ENCODE measurements at regions not wholly inside any gene's neighbourhood (a gene's known extent, or its start where the extent isn't known, plus 50 kb on each side); places are given as distances from the start of the nearest gene placed in this dataset.

- H3K4me1 ChIP-seq = no peaks in the 10 kb centered on the region
- no peak overlapping the region for H3K27ac ChIP-seq
- no peaks in the 10 kb centered on the region for H3K9me3 ChIP-seq (ENCODE audit: control insufficient read depth, low read length)
- TF ChIP-seq, protein P1, sequence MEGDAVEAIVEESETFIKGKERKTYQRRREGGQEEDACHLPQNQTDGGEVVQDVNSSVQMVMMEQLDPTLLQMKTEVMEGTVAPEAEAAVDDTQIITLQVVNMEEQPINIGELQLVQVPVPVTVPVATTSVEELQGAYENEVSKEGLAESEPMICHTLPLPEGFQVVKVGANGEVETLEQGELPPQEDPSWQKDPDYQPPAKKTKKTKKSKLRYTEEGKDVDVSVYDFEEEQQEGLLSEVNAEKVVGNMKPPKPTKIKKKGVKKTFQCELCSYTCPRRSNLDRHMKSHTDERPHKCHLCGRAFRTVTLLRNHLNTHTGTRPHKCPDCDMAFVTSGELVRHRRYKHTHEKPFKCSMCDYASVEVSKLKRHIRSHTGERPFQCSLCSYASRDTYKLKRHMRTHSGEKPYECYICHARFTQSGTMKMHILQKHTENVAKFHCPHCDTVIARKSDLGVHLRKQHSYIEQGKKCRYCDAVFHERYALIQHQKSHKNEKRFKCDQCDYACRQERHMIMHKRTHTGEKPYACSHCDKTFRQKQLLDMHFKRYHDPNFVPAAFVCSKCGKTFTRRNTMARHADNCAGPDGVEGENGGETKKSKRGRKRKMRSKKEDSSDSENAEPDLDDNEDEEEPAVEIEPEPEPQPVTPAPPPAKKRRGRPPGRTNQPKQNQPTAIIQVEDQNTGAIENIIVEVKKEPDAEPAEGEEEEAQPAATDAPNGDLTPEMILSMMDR (IDR thresholded peaks at IDR 0.05) = no peak
- no peaks in the 10 kb centered on the region for H3K27me3 ChIP-seq (ENCODE audit: control insufficient read depth, insufficient read depth, low read length)
- H3K36me3 ChIP-seq (ENCODE audit: control insufficient read depth, insufficient read depth, low read length) = no peaks in the 10 kb centered on the region
- H3K4me2 ChIP-seq (ENCODE audit: low read length) = no peak overlapping the region
- H3K9ac ChIP-seq = no peak overlapping the region
- H3K4me3 ChIP-seq (ENCODE audit: low read depth, low read length) = no peak overlapping the region
- no peaks in the 10 kb centered on the region for H3K79me2 ChIP-seq
- no peak overlapping the region for H2AFZ ChIP-seq
Measured at GRCh38 chr7:98483276-98483963, 82.5 kb upstream of the BAIAP2L1 start.

GRCh38 chr7:98479318-98479717 lies 78.4 kb upstream of the BAIAP2L1 start:
- no peak overlapping the region for H3K9ac ChIP-seq
- TF ChIP-seq, protein P1 (IDR thresholded peaks at IDR 0.05) = no peak
- no peak overlapping the region for H3K4me2 ChIP-seq (ENCODE audit: low read length)
- H3K4me3 ChIP-seq (ENCODE audit: low read depth, low read length) = no peak overlapping the region
- no peaks in the 10 kb centered on the region for H3K4me1 ChIP-seq
- no peaks in the 10 kb centered on the region for H3K36me3 ChIP-seq (ENCODE audit: control insufficient read depth, insufficient read depth, low read length)
- H3K27me3 ChIP-seq (ENCODE audit: control insufficient read depth, insufficient read depth, low read length) = no peaks in the 10 kb centered on the region
- no peak overlapping the region for H3K27ac ChIP-seq
- no peaks in the 10 kb centered on the region for H3K9me3 ChIP-seq (ENCODE audit: control insufficient read depth, low read length)
- H3K79me2 ChIP-seq = no peaks in the 10 kb centered on the region
- no peak overlapping the region for H2AFZ ChIP-seq

DNA sequence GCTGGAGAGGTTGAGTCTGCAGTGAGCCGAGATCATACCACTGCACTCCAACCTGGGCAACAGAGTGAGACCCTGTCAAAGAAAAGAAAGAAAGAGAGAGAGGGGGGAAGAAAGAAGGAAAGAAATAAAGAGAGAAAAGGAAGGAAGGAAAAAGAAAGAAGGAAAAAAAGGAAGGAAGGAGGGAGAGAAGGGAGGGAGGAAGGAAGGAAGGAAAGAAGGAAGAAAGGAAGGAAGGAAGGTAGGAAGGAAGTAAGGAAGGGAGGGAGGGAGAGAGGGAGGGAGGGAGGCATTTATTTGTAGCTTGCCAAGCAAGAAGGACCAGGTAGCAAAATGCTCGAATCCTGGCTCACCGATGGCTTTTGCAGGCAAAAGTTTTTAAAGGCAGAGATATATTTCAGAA lies 74.5 kb upstream of the BAIAP2L1 start:
- Histone ChIP-seq H3K9me3 (ENCODE audit: control insufficient read depth, low read length) (no peaks in the 10 kb centered on the region), H3K79me2 (no peaks in the 10 kb centered on the region), H3K4me1 (no peaks in the 10 kb centered on the region), H3K4me2 (ENCODE audit: low read length) (no peak overlapping the region), H3K27ac (no peak overlapping the region), H2AFZ (no peak overlapping the region), H3K9ac (no peak overlapping the region), H3K36me3 (ENCODE audit: control insufficient read depth, insufficient read depth, low read length) (no peaks in the 10 kb centered on the region), H3K27me3 (ENCODE audit: control insufficient read depth, insufficient read depth, low read length) (no peaks in the 10 kb centered on the region), H3K4me3 (ENCODE audit: low read depth, low read length) (no peak overlapping the region)
- TF ChIP-seq, protein P1 (IDR thresholded peaks at IDR 0.05) = no peak

- TF ChIP-seq, protein P1 (IDR thresholded peaks at IDR 0.05) = no peak
- Histone ChIP-seq H3K79me2 (no peaks in the 10 kb centered on the region), H3K4me3 (ENCODE audit: low read depth, low read length) (no peak overlapping the region)
Measured at GRCh38 chr7:98474558-98474957, 73.7 kb upstream of the BAIAP2L1 start.

GRCh38 chr7:98472521-98472954 lies 71.6 kb upstream of the BAIAP2L1 start:
- TF ChIP-seq, protein P1 (IDR thresholded peaks at IDR 0.05) = no peak
- H3K4me3 ChIP-seq (ENCODE audit: low read depth, low read length) = no peak overlapping the region

More at GRCh38 chr7:98474558-98474957, 73.7 kb upstream of the BAIAP2L1 start:
- Histone ChIP-seq H3K4me2 (ENCODE audit: low read length) (no peak overlapping the region), H3K4me1 (no peaks in the 10 kb centered on the region), H3K9me3 (ENCODE audit: control insufficient read depth, low read length) (no peaks in the 10 kb centered on the region), H3K9ac (no peak overlapping the region), H2AFZ (no peak overlapping the region), H3K36me3 (ENCODE audit: control insufficient read depth, insufficient read depth, low read length) (no peaks in the 10 kb centered on the region), H3K27me3 (ENCODE audit: control insufficient read depth, insufficient read depth, low read length) (no peaks in the 10 kb centered on the region), H3K27ac (no peak overlapping the region)

More at GRCh38 chr7:98472521-98472954, 71.6 kb upstream of the BAIAP2L1 start:
- Histone ChIP-seq H3K27ac (no peak overlapping the region), H3K79me2 (no peaks in the 10 kb centered on the region), H3K36me3 (ENCODE audit: control insufficient read depth, insufficient read depth, low read length) (no peaks in the 10 kb centered on the region), H3K9ac (no peak overlapping the region), H3K9me3 (ENCODE audit: control insufficient read depth, low read length) (no peaks in the 10 kb centered on the region), H3K4me1 (no peaks in the 10 kb centered on the region), H3K27me3 (ENCODE audit: control insufficient read depth, insufficient read depth, low read length) (no peaks in the 10 kb centered on the region), H3K4me2 (ENCODE audit: low read length) (no peak overlapping the region), H2AFZ (no peak overlapping the region)

All from parathyroid adenoma (tissue), 2 donors.